NT2/D1 (cell line): ENCODE measurements at regions not wholly inside any gene's neighbourhood (a gene's known extent, or its start where the extent isn't known, plus 50 kb on each side); places are given as distances from the start of the nearest gene placed in this dataset.

Experiments used
- DNase-seq: peaks from one replicate; pipeline ENCODE4 v3.0.0-alpha.2; 2011; ENCODE audit warnings: low read depth, low spot score
- H3K27me3 ChIP-seq: 2 replicates; pipeline ENCODE4 v1.6.0; 2011; ENCODE audit warnings: mild to moderate bottlenecking; ENCODE audit not compliant: insufficient read length, insufficient read depth
- H3K36me3 ChIP-seq: 2 replicates; pipeline ENCODE4 v1.6.1; 2011; ENCODE audit warnings: mild to moderate bottlenecking, low read length, mixed read lengths; ENCODE audit not compliant: insufficient read depth, insufficient read length
- H3K4me1 ChIP-seq: 2 replicates; pipeline ENCODE4 v1.5.1; 2011; ENCODE audit not compliant: insufficient read depth, insufficient read length
- H3K4me3 ChIP-seq: 2 replicates; pipeline ENCODE4 v1.5.1; 2011; ENCODE audit warnings: low read depth; ENCODE audit not compliant: insufficient read length
- H3K9ac ChIP-seq: 2 replicates; pipeline ENCODE4 v1.6.0; 2011; ENCODE audit warnings: low read depth; ENCODE audit not compliant: insufficient read length
- H3K9me3 ChIP-seq: 2 replicates; pipeline ENCODE4 v1.5.1; 2011; ENCODE audit warnings: mild to moderate bottlenecking, low read length; ENCODE audit not compliant: insufficient read depth
- SUZ12 ChIP-seq: IDR thresholded peaks from 2 replicates; pipeline ENCODE4 v1.6.1; 2011; ENCODE audit not compliant: insufficient read length, insufficient read depth; ENCODE audit errors: extremely low read depth
- YY1 ChIP-seq: IDR thresholded peaks from 2 replicates; pipeline ENCODE4 v1.6.1; 2011; ENCODE audit not compliant: insufficient read length, insufficient read depth
- ZNF274 ChIP-seq: IDR thresholded peaks from 2 replicates; pipeline ENCODE4 v1.6.1; 2011; ENCODE audit warnings: mild to moderate bottlenecking, low read depth, low read length

DNA sequence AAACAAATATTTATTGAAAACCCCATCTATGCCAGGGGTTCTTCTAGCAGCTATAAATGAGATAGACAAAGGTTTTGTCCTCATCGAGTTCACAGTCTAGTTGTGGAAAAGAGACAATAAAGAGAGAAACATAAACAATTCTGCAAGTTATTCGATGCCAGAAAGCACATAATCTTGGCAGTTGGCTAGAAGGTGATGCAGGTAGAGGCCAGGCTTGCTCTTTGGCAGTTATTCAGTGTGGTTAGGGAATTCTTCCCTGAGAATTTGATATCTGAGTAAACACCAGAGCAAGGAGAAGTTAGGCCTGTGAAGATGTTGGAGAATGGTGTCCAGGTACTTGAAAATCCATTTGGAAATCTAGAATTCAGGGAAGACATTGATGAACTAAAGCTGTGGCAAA is 547.4 kb downstream of the SLC4A3 start:
- no peak overlapping the region for H3K9ac ChIP-seq

DNA sequence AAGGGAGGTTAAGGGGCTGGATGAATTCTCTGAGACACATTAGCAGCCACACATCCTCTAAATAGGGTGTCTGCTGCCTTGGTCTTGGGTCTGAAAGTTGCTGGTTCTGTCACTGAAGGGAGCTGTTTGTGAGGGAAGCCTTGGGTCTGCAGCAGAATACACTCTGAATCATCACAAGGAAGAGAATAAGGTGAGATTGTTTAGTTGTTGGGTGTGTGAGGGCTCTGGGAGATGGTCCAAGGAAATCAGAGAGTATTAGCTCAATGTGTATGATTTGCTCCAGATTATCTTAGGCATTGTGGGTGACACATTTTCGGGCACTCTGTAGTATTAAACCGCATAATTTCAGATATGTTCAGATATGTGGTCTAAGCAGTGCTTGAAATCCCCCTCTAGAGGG is 548.5 kb downstream of the SLC4A3 start:
- no peaks in the 10 kb centered on the region for H3K9me3 ChIP-seq
- TF ChIP-seq SUZ12 (no peak), ZNF274 (no peak), YY1 (no peak)
- H3K36me3 ChIP-seq: no peaks in the 10 kb centered on the region
- no peaks in the 10 kb centered on the region for H3K4me1 ChIP-seq
- H3K9ac ChIP-seq: no peak overlapping the region
- no peak overlapping the region for H3K4me3 ChIP-seq
- H3K27me3 ChIP-seq: no peaks in the 10 kb centered on the region
- DNase-seq: no peak

More for the DNA sequence above, 547.4 kb downstream of the SLC4A3 start:
- no peak for TF ChIP-seq SUZ12
- no peak for TF ChIP-seq YY1
- TF ChIP-seq ZNF274: no peak
- Histone ChIP-seq H3K9me3 (no peaks in the 10 kb centered on the region), H3K27me3 (no peaks in the 10 kb centered on the region), H3K4me1 (no peaks in the 10 kb centered on the region), H3K4me3 (no peak overlapping the region), H3K36me3 (no peaks in the 10 kb centered on the region)
- DNase-seq: no peak

DNA sequence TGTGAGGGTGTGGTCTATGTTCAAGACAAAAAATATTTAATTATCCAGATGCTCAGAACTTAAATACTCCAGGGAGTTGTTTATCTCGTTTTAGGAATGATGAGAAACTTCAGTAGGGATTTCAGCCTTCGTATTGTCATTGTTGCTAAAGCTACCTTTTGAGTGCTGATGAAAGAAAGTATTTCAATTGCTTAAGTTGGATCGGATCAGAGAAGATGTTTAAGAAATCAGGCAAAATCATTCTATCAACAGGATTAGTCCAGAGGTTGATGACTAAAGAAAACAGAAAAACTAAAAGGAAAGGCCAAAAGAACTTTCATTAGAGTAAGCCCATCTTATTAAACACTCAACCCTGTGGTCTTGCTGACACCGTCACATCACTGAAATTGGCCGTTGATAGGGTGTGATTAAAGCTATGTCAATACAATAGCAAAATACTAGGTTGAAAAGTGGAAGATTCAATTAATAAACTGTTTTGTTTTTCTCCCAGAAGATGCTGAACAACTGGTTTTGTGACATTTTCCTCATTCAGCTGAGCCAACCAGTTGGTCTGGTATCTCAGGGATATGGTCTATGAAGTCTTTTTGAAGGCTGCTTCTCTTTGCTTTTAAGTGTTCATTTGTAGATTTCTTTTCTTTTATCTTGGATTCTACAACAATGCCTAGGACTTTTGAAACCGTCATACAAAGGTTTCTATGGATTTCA is 551.7 kb downstream of the SLC4A3 start:
- no peak for DNase-seq
- no peak for TF ChIP-seq ZNF274
- no peak for TF ChIP-seq SUZ12
- no peak for TF ChIP-seq YY1
- H3K4me1 ChIP-seq: no peaks in the 10 kb centered on the region

DNA sequence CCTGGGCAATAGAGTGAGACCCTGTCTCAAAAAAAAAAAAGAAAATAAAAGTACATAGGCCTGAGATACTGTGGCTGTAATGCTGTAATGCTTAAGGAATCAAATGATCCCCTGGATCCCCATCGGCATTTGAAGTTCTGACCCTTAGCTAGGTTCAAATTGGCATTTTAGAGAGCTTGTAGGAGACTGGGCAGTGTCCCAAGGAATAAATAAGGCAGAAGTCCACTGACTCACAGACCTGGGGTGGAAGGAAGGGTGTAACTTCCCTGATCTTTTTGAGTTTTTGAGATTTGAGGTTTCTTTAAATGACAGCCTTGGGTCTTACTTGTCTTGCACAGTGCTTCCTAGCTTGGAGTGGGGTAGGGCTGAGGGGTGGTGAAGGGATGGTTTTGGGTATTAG is 553.7 kb downstream of the SLC4A3 start:
- no peaks in the 10 kb centered on the region for H3K4me1 ChIP-seq
- H3K4me3 ChIP-seq: no peak overlapping the region
- H3K27me3 ChIP-seq: no peaks in the 10 kb centered on the region
- no peaks in the 10 kb centered on the region for H3K36me3 ChIP-seq
- no peak for TF ChIP-seq ZNF274
- TF ChIP-seq YY1: no peak
- TF ChIP-seq SUZ12: no peak
- H3K9ac ChIP-seq: no peak overlapping the region
- H3K9me3 ChIP-seq: no peaks in the 10 kb centered on the region
- no peak for DNase-seq

More for the DNA sequence above, 551.7 kb downstream of the SLC4A3 start:
- Histone ChIP-seq H3K9ac (no peak overlapping the region), H3K27me3 (no peaks in the 10 kb centered on the region), H3K4me3 (no peak overlapping the region), H3K9me3 (no peaks in the 10 kb centered on the region), H3K36me3 (no peaks in the 10 kb centered on the region)

DNA sequence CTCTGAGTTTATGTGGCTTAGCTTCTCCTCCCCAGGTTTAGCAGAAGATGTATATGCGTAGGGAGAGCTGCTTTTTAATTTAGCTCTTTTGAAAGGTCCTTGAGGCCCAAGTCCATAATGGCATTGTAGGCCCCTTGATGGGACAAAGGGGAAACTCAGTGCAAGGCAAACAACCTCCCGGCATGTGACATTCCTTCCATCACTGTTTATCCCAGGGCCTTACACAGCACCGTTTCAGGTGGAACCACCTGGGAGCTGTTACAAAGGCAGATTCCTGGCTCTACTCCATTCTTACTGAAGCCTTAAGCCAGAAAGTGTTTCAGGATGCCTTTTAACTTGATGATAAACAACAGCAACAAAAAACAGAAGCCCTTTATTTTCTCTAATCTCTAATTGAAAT is 555.4 kb downstream of the SLC4A3 start:
- H3K36me3 ChIP-seq: no peaks in the 10 kb centered on the region
- DNase-seq: no peak
- TF ChIP-seq ZNF274 (no peak), YY1 (no peak), SUZ12 (no peak)
- no peaks in the 10 kb centered on the region for H3K27me3 ChIP-seq
- H3K4me1 ChIP-seq: no peaks in the 10 kb centered on the region
- H3K9ac ChIP-seq: no peak overlapping the region
- no peak overlapping the region for H3K4me3 ChIP-seq
- H3K9me3 ChIP-seq: no peaks in the 10 kb centered on the region

DNA sequence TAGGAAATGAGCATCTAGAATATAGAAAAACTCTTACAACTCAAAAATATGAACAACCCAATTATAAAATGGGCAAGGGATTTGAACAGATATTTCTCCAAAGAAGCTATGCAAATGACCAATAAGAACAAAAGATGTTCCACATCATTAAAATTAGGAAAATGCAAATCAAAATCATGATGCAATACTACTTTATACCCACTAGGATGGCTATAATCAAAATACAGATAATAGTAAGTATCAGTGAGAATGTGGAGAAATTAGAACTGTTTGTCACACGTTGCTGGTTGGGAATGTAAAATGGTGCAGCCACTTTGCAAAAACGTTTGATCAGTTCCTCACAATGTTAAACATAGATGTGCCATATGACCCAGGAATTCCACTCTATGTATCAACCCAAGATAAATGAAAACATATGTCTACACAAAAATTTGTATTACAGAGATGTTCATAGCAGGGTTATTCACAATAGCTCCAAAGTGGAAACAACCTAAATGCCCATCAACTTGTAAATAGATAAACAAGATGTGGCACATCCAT is 558.4 kb downstream of the SLC4A3 start:
- Histone ChIP-seq H3K4me3 (no peak overlapping the region), H3K36me3 (no peaks in the 10 kb centered on the region), H3K9ac (no peak overlapping the region), H3K9me3 (no peaks in the 10 kb centered on the region), H3K4me1 (no peaks in the 10 kb centered on the region), H3K27me3 (no peaks in the 10 kb centered on the region)
- no peak for DNase-seq
- TF ChIP-seq YY1 (no peak), ZNF274 (no peak), SUZ12 (no peak)

DNA sequence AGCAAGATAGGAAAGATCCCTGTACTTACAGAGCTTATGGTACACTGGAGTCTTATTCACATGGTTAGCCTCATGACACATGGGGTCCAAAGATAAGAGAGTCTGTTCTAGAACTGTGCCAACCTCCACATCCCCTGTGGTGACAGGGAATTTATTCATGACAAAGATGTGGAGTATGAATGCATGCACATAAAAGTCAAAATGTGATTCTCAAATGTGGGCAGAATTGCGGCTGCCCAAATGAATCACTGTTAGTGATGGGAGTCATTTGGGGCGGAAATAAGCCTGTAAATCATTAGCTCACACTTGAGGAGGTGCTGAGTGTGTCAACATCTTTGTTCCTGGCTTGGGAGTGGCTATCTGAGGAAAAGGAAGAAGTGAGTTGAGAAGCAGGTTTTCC is 560.6 kb downstream of the SLC4A3 start:
- TF ChIP-seq YY1 (no peak), ZNF274 (no peak), SUZ12 (no peak)
- no peak overlapping the region for H3K9ac ChIP-seq
- DNase-seq: no peak
- no peaks in the 10 kb centered on the region for H3K36me3 ChIP-seq
- peaks cover 14% of the 10 kb centered on the region; the same call in 1 of the 2 replicates for H3K9me3 ChIP-seq
- no peak overlapping the region for H3K4me3 ChIP-seq
- no peaks in the 10 kb centered on the region for H3K4me1 ChIP-seq
- no peaks in the 10 kb centered on the region for H3K27me3 ChIP-seq
